Cardiac fibroblast (primary cell): ENCODE measurements at regions not wholly inside any gene's neighbourhood (a gene's known extent, or its start where the extent isn't known, plus 50 kb on each side); places are given as distances from the start of the nearest gene placed in this dataset.

Source experiments
- DNase-seq, 2 donors: peaks; one replicate each; pipeline versions ENCODE4 v3.0.0 to v3.0.0-alpha.2; 2010; ENCODE audit warnings: low read depth in 2 of 2
- H3K4me3 ChIP-seq, 2 donors: replicated peaks in 1 of 2; 1 replicate in 1 of 2; 2 replicates in 1 of 2; pipeline ENCODE4 v1.5.1; 2011; ENCODE audit warnings: low read depth in 2 of 2, low read length in 2 of 2, mild to moderate bottlenecking in 2 of 2, moderate library complexity in 1 of 2
- CTCF ChIP-seq: IDR thresholded peaks from one replicate; pipeline ENCODE4 v1.5.1; 2011; ENCODE audit warnings: low read depth, mild to moderate bottlenecking, low read length, inconsistent platforms

GRCh38 chr15:35867356-35867755 lies 321.4 kb upstream of the DPH6 start:
- TF ChIP-seq CTCF, result no peak
- H3K4me3 ChIP-seq, result no peak overlapping the region
- no peak for DNase-seq

GRCh38 chr15:35871282-35871681 lies 325.3 kb upstream of the DPH6 start:
- H3K4me3 ChIP-seq, result no peak overlapping the region
- no peak for TF ChIP-seq CTCF
- DNase-seq, result no peak

- no peak for DNase-seq
- no peak for TF ChIP-seq CTCF
- no peak overlapping the region for H3K4me3 ChIP-seq
Observed at GRCh38 chr15:35871812-35872211, 325.8 kb upstream of the DPH6 start.

- no peak for DNase-seq
- TF ChIP-seq CTCF, result no peak
- H3K4me3 ChIP-seq, result no peak overlapping the region
Observed at GRCh38 chr15:35872577-35872976, 326.6 kb upstream of the DPH6 start.

- H3K4me3 ChIP-seq, result no peak overlapping the region
- TF ChIP-seq CTCF, result no peak
- peak; percentile 65 to 92 for DNase-seq
Observed at GRCh38 chr15:35874260-35874905, 328.4 kb upstream of the DPH6 start.

- no peak for TF ChIP-seq CTCF
- no peak for DNase-seq
- H3K4me3 ChIP-seq, result no peak overlapping the region
Observed at GRCh38 chr15:35876762-35877161, 330.8 kb upstream of the DPH6 start.

- DNase-seq, result no peak
- TF ChIP-seq CTCF, result no peak
- no peak overlapping the region for H3K4me3 ChIP-seq
Observed at GRCh38 chr15:35880896-35881295, 334.9 kb upstream of the DPH6 start.
